Calu3 (cell line): ENCODE measurements at regions not wholly inside any gene's neighbourhood (a gene's known extent, or its start where the extent isn't known, plus 50 kb on each side); places are given as distances from the start of the nearest gene placed in this dataset.

Experiments
- BruUV-seq: library from RNA; stranded (reverse); fragments of 400-500 nt; replicated peaks from 2 replicates; lab custom pipeline; 2021; lab: Mats Ljungman, UMichigan
- CTCF ChIA-PET: fragments of 300-600 bp; sonication (Branson Sonifier 250); formaldehyde crosslinking; loops from one replicate; lab custom pipeline; 2022; ENCODE audit warnings: antibody characterized with exemption; lab: Charles Lee
- DNase-seq: peaks from one replicate; pipeline ENCODE4 v3.0.0; 2022
- H3K27ac Mint-ChIP-seq: one replicate; pipeline ENCODE4 v1.8.0; 2022; ENCODE audit warnings: mixed read lengths; ENCODE audit not compliant: unreplicated experiment
- H3K27me3 Mint-ChIP-seq: one replicate; pipeline ENCODE4 v1.8.0; 2022; ENCODE audit warnings: mixed read lengths; ENCODE audit not compliant: unreplicated experiment
- H3K36me3 Mint-ChIP-seq: one replicate; pipeline ENCODE4 v1.8.0; 2022; ENCODE audit warnings: mild to moderate bottlenecking, moderate library complexity, mixed read lengths; ENCODE audit not compliant: insufficient read depth, unreplicated experiment
- H3K4me1 Mint-ChIP-seq: one replicate; pipeline ENCODE4 v1.8.0; 2022; ENCODE audit warnings: mild to moderate bottlenecking, low read depth, mixed read lengths; ENCODE audit not compliant: unreplicated experiment
- H3K4me3 Mint-ChIP-seq: one replicate; pipeline ENCODE4 v1.8.0; 2022; ENCODE audit warnings: mild to moderate bottlenecking, low read depth, moderate library complexity, mixed read lengths; ENCODE audit not compliant: unreplicated experiment
- H3K9me3 Mint-ChIP-seq: one replicate; pipeline ENCODE4 v1.8.0; 2022; ENCODE audit warnings: low read depth, mixed read lengths; ENCODE audit not compliant: unreplicated experiment
- intact Hi-C: fragments of 100-400 bp; cut with micrococcal nuclease; formaldehyde crosslinking; loops from one replicate; pipeline ENCODE4 v1.10.0; 2022; ENCODE audit not compliant: unreplicated experiment
- TF ChIP-seq, protein P1 (sequence below): fragments of 200-600 bp; IDR thresholded peaks from one replicate; pipeline ENCODE4 v1.8.0; 2022; ENCODE audit warnings: antibody characterized with exemption; ENCODE audit not compliant: unreplicated experiment

DNA sequence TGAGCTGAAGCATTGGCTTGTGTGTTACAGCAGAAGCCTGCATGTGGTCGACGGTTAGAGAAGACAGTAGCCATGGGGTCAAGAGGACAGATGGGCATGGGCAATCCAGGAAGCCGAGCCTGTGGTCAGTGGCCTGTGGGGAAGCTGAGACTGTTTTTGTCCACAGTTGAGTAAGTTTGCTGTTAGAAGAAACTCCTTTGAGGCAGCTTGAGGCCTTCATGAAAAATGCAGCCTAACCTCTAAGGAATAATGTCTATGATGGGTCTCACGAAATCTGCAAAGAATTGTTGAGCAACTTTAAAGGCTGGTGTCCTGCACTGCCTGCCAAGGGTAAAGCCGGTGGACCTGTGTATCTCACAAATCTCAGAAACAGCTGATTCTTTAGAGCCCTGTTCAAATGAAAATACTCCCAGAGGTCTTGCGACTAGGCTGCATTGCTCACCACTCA, 322.4 kb downstream of the SETD4 start:
- intact Hi-C loops = no loop called here
- CTCF ChIA-PET = interaction anchor here (1.0 kb wide), 1 partner anchor 46 kb away, joined by 3 read pairs; no protein-coding TSS in a partner anchor
- TF ChIP-seq, protein P1, sequence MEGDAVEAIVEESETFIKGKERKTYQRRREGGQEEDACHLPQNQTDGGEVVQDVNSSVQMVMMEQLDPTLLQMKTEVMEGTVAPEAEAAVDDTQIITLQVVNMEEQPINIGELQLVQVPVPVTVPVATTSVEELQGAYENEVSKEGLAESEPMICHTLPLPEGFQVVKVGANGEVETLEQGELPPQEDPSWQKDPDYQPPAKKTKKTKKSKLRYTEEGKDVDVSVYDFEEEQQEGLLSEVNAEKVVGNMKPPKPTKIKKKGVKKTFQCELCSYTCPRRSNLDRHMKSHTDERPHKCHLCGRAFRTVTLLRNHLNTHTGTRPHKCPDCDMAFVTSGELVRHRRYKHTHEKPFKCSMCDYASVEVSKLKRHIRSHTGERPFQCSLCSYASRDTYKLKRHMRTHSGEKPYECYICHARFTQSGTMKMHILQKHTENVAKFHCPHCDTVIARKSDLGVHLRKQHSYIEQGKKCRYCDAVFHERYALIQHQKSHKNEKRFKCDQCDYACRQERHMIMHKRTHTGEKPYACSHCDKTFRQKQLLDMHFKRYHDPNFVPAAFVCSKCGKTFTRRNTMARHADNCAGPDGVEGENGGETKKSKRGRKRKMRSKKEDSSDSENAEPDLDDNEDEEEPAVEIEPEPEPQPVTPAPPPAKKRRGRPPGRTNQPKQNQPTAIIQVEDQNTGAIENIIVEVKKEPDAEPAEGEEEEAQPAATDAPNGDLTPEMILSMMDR = no peak
- Mint-ChIP-seq H3K4me3 (no peak overlapping the region), H3K4me1 (peaks cover 10% of the 10 kb centered on the region), H3K9me3 (peaks cover 8% of the 10 kb centered on the region), H3K27me3 (no peaks in the 10 kb centered on the region), H3K36me3 (no peaks in the 10 kb centered on the region), H3K27ac (no peak overlapping the region)
- no TSS peak for BruUV-seq
- no peak for DNase-seq

DNA sequence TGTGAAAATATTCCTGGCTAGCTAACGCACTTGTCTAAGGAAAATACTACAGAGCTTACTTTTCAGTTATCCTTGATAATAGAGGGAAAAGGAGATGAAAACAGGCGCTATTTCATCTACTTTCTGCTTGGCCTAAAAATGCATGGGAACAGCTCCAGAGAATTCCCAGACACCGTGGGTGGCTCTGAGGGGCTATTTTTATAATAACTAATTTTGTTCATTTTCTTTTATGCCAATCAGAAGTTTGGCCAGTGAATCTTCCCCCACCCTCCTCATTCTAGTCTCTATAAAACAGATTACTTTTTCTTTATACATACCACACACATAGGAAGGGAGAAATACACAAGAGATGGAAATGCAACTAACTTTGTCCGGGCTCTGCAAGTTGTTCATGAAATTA, 322.9 kb downstream of the SETD4 start:
- Mint-ChIP-seq H3K27me3 (no peaks in the 10 kb centered on the region), H3K4me1 (peaks cover 9% of the 10 kb centered on the region), H3K27ac (no peak overlapping the region), H3K9me3 (peaks cover 8% of the 10 kb centered on the region), H3K36me3 (no peaks in the 10 kb centered on the region), H3K4me3 (no peak overlapping the region)
- no peak for DNase-seq
- TF ChIP-seq, protein P1 = no peak
- intact Hi-C loops = no loop called here
- BruUV-seq = no TSS peak
- CTCF ChIA-PET = no interaction called here

DNA sequence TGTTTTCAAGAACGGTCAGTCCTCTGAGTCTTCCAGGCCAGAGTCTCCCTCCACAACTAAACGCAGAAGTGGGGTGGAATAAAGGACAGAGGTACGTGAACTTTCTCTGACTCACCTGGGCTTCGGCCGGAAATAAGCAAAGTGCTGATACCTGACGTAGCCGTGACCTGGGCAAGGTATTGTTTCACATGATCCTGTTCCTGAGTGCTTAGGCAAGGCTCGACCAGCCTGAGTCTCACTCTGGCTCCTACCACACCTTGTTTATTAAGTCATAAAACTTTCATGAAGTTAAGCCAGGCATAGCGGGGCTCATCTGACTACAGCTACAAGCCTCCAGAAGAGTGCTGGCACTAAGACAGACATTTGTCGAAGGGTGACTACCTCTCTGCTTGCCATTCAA, 327.5 kb downstream of the SETD4 start:
- Mint-ChIP-seq H3K36me3 (no peaks in the 10 kb centered on the region), H3K4me1 (no peaks in the 10 kb centered on the region), H3K9me3 (peaks cover 7% of the 10 kb centered on the region), H3K27ac (no peak overlapping the region), H3K27me3 (no peaks in the 10 kb centered on the region), H3K4me3 (no peak overlapping the region)
- no TSS peak for BruUV-seq
- CTCF ChIA-PET = no interaction called here
- intact Hi-C loops = no loop called here
- DNase-seq = peak; percentile 35
- TF ChIP-seq, protein P1 = no peak

DNA sequence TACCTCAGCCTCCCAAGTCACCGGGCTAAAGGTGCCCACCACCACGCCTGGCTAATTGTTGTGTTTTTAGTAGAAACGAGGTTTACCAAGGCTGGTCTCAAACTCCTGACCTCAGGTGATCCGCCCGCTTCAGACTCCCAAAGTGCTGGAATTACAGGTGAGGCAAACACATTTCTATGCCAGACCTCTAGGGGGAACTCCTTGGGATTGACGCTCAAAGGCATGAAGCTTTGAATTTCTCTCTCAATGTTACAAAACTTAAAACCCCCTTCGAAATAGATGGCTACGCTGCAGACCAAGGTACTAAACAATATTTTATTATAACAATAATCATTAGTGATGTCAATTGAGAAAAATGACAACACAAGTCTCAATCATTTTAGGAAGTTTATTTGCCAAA, 330.0 kb downstream of the SETD4 start:
- CTCF ChIA-PET = no interaction called here
- H3K36me3 Mint-ChIP-seq = no peaks in the 10 kb centered on the region
- intact Hi-C loops = no loop called here
- BruUV-seq = no TSS peak
- no peak overlapping the region for H3K27ac Mint-ChIP-seq
- peaks cover 12% of the 10 kb centered on the region for H3K27me3 Mint-ChIP-seq
- H3K9me3 Mint-ChIP-seq = peaks cover 7% of the 10 kb centered on the region
- TF ChIP-seq, protein P1 = no peak
- H3K4me1 Mint-ChIP-seq = no peaks in the 10 kb centered on the region
- no peak overlapping the region for H3K4me3 Mint-ChIP-seq
- DNase-seq = no peak
